ENCODE measurements at regions not wholly inside any gene's neighbourhood (a gene's known extent, or its start where the extent isn't known, plus 50 kb on each side); places are given as distances from the start of the nearest gene placed in this dataset.

DNA sequence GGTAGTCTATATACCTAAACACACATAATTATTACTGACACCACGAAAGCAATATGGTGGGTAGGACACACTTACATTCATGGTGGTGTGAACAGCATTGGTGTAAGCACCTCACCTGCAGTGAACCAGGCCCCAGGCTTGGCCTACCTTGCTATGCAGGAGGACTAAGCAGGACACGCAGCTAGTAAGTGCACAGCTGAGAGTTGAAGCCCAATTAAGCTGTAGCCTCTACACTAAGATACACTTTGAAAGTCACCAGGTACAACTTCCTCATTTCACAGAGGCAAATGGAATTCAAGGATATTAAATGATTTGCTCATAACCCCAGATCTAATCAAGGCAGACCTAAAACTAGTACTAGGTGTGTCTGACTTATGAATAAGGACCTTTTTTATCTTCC lies 145.8 kb upstream of the PAPPA start:
- peaks cover 5% of the 10 kb centered on the region for H3K9me3 Mint-ChIP-seq (ENCODE audit: unreplicated experiment)
- TF ChIP-seq CTCF (IDR thresholded peaks at IDR 0.05; ENCODE audit: partially characterized antibody, unreplicated experiment): no peak
- H3K4me3 Mint-ChIP-seq (ENCODE audit: unreplicated experiment): no peak overlapping the region
- no peaks in the 10 kb centered on the region for H3K4me1 Mint-ChIP-seq (ENCODE audit: low read depth, unreplicated experiment)
- no peaks in the 10 kb centered on the region for H3K36me3 Mint-ChIP-seq (ENCODE audit: unreplicated experiment)
- no peak overlapping the region for H3K27ac Mint-ChIP-seq (ENCODE audit: unreplicated experiment)
- no peak for DNase-seq
- H3K27me3 Mint-ChIP-seq (ENCODE audit: unreplicated experiment): peaks cover 3% of the 10 kb centered on the region

- no peak for TF ChIP-seq CTCF (IDR thresholded peaks at IDR 0.05; ENCODE audit: partially characterized antibody, unreplicated experiment)
- H3K4me1 Mint-ChIP-seq (ENCODE audit: low read depth, unreplicated experiment): no peaks in the 10 kb centered on the region
- H3K9me3 Mint-ChIP-seq (ENCODE audit: unreplicated experiment): peaks cover 5% of the 10 kb centered on the region
- peaks cover 3% of the 10 kb centered on the region for H3K27me3 Mint-ChIP-seq (ENCODE audit: unreplicated experiment)
- H3K36me3 Mint-ChIP-seq (ENCODE audit: unreplicated experiment): no peaks in the 10 kb centered on the region
- DNase-seq: no peak
- H3K4me3 Mint-ChIP-seq (ENCODE audit: unreplicated experiment): no peak overlapping the region
- no peak overlapping the region for H3K27ac Mint-ChIP-seq (ENCODE audit: unreplicated experiment)
Observed at GRCh38 chr9:116008278-116008677, 145.3 kb upstream of the PAPPA start.

DNA sequence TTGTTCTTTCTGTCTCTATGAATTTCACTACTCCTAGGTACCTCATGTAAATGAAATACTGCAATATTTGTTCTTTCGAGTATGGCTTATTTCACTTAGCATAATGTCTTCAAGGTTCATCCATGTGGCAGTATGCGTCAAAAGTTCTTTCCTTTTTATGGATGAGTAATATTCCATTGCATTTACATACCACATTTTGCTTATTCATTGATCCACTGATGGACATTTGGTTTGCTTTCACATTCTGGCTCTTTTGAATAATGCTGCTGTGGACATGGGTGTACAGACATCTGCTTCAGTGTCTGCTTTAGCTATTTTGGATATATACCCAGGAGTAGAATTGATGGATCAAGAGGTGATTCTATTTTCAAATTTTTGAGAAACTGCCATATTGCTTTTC lies 144.2 kb upstream of the PAPPA start:
- H3K27me3 Mint-ChIP-seq (ENCODE audit: unreplicated experiment): peaks cover 2% of the 10 kb centered on the region
- no peaks in the 10 kb centered on the region for H3K36me3 Mint-ChIP-seq (ENCODE audit: unreplicated experiment)
- H3K27ac Mint-ChIP-seq (ENCODE audit: unreplicated experiment): no peak overlapping the region

DNA sequence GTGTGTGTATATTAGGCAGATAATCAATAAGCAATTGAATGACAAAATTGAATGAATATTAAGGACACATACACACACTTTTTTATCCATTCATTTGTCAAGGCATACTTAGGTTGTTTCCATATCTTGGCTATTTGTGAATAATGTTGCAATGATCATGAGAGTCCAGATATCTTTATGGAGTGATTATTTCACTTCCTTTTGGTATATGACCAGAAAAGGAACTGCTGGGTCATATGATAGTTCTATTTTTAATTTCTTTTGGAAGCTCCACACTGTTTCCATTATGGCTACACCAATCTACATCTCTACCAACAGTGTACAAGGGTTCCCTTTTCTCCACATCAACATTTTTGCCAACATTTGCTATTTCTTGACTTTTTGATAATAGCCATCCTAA lies 137.7 kb upstream of the PAPPA start:
- H3K36me3 Mint-ChIP-seq (ENCODE audit: unreplicated experiment): no peaks in the 10 kb centered on the region
- H3K4me3 Mint-ChIP-seq (ENCODE audit: unreplicated experiment): no peak overlapping the region
- no peak for TF ChIP-seq CTCF (IDR thresholded peaks at IDR 0.05; ENCODE audit: partially characterized antibody, unreplicated experiment)
- H3K27ac Mint-ChIP-seq (ENCODE audit: unreplicated experiment): no peak overlapping the region
- DNase-seq: no peak
- no peaks in the 10 kb centered on the region for H3K9me3 Mint-ChIP-seq (ENCODE audit: unreplicated experiment)
- H3K27me3 Mint-ChIP-seq (ENCODE audit: unreplicated experiment): no peaks in the 10 kb centered on the region
- H3K4me1 Mint-ChIP-seq (ENCODE audit: low read depth, unreplicated experiment): no peaks in the 10 kb centered on the region

More for the DNA sequence above, 144.2 kb upstream of the PAPPA start:
- no peak for TF ChIP-seq CTCF (IDR thresholded peaks at IDR 0.05; ENCODE audit: partially characterized antibody, unreplicated experiment)
- H3K4me3 Mint-ChIP-seq (ENCODE audit: unreplicated experiment): no peak overlapping the region
- DNase-seq: no peak
- H3K9me3 Mint-ChIP-seq (ENCODE audit: unreplicated experiment): peaks cover 5% of the 10 kb centered on the region
- no peaks in the 10 kb centered on the region for H3K4me1 Mint-ChIP-seq (ENCODE audit: low read depth, unreplicated experiment)

GRCh38 chr9:116020146-116020545 lies 133.4 kb upstream of the PAPPA start:
- H3K4me3 Mint-ChIP-seq (ENCODE audit: unreplicated experiment): no peak overlapping the region
- H3K27ac Mint-ChIP-seq (ENCODE audit: unreplicated experiment): no peak overlapping the region
- no peak for DNase-seq
- no peaks in the 10 kb centered on the region for H3K4me1 Mint-ChIP-seq (ENCODE audit: low read depth, unreplicated experiment)
- TF ChIP-seq CTCF (IDR thresholded peaks at IDR 0.05; ENCODE audit: partially characterized antibody, unreplicated experiment): no peak
- no peaks in the 10 kb centered on the region for H3K27me3 Mint-ChIP-seq (ENCODE audit: unreplicated experiment)
- H3K36me3 Mint-ChIP-seq (ENCODE audit: unreplicated experiment): no peaks in the 10 kb centered on the region
- H3K9me3 Mint-ChIP-seq (ENCODE audit: unreplicated experiment): no peaks in the 10 kb centered on the region

All from glutamatergic neuron (in vitro differentiated cells).